DOHH2 (cell line): ENCODE measurements at regions not wholly inside any gene's neighbourhood (a gene's known extent, or its start where the extent isn't known, plus 50 kb on each side); places are given as distances from the start of the nearest gene placed in this dataset.

Experiments
- EZH2phosphoT487 ChIP-seq: fragments of 200-600 bp; sonication (generic); IDR thresholded peaks from 2 replicates; pipeline ENCODE4 v1.6.1; 2017; ENCODE audit warnings: borderline replicate concordance, mild to moderate bottlenecking, antibody characterized with exemption, low read length, moderate library complexity, mixed read lengths
- TF ChIP-seq, protein P1 (sequence below): fragments of 200-600 bp; sonication (generic); IDR thresholded peaks from one replicate; pipeline ENCODE4 v1.5.1; 2014; ENCODE audit warnings: antibody characterized with exemption, mild to moderate bottlenecking, low read depth, low read length; ENCODE audit not compliant: poor library complexity, severe bottlenecking

GRCh38 chr10:44060221-44060620, 324.7 kb downstream of the CXCL12 start:
- TF ChIP-seq, protein P1, sequence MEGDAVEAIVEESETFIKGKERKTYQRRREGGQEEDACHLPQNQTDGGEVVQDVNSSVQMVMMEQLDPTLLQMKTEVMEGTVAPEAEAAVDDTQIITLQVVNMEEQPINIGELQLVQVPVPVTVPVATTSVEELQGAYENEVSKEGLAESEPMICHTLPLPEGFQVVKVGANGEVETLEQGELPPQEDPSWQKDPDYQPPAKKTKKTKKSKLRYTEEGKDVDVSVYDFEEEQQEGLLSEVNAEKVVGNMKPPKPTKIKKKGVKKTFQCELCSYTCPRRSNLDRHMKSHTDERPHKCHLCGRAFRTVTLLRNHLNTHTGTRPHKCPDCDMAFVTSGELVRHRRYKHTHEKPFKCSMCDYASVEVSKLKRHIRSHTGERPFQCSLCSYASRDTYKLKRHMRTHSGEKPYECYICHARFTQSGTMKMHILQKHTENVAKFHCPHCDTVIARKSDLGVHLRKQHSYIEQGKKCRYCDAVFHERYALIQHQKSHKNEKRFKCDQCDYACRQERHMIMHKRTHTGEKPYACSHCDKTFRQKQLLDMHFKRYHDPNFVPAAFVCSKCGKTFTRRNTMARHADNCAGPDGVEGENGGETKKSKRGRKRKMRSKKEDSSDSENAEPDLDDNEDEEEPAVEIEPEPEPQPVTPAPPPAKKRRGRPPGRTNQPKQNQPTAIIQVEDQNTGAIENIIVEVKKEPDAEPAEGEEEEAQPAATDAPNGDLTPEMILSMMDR, result no peak
- TF ChIP-seq EZH2phosphoT487, result no peak
